ENCODE measurements at regions not wholly inside any gene's neighbourhood (a gene's known extent, or its start where the extent isn't known, plus 50 kb on each side); places are given as distances from the start of the nearest gene placed in this dataset.

GRCh38 chr12:93319523-93320050 is 58.1 kb upstream of the NUDT4 start:
- no peak for TF ChIP-seq CTCF (conservative IDR thresholded peaks at IDR 0.05; ENCODE audit: low read length)
- no peak for TF ChIP-seq EZH2phosphoT487 (IDR thresholded peaks at IDR 0.05; ENCODE audit: borderline replicate concordance, low read depth, low read length)

Measured in OCI-LY7 (cell line).